ENCODE measurements at regions not wholly inside any gene's neighbourhood (a gene's known extent, or its start where the extent isn't known, plus 50 kb on each side); places are given as distances from the start of the nearest gene placed in this dataset.

DNA sequence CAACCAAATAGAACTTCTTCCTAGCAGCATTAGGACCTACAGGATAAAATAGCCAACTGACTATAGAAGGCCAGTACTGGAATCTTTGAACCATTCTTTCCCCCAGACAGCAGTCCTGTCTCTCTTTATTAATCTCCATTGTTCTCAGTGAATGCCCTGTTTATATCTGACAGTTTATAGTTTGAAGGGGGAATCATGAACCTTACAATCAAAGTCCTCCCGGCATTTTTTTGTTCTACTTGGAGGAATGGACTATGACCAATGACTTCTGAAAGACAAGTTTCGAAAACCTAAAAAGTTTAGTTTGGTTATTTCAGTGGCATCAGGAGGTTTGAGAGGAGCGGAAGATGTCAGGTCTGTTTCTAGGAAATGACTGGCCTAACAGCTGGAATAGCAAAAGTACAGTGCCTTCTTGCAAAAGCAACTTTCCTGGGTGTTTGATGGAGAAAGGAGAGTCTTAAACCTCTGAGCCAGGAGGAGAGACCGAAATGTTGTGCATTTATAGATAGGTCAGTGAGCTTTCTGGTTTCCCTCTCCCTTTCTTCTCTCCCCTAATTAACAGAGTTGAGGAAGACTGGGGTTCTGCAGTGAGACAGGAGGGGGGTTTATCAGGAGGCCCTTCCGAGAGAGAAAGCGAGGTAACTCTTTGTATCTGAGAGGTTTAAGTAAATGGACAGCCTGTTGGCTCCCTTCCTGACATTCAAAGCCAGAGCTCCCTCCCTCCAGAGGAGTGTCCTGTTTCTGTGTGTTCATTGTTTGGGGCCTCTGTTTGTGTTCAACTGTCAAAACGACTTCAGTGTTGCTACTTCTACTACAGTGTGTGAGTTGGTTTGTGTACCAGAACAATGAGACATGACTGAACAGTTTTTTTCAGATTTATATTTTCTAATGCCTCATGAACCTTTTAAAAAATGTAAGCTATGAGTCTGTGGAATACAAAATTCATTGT, 383.0 kb upstream of the RARB start:
- H3K27me3 Mint-ChIP-seq (ENCODE audit: low read depth in 3 of 3), result no peaks in the 10 kb centered on the region
- no peak overlapping the region for H2AFZ ChIP-seq (ENCODE audit: insufficient read depth, low read depth, low read length, poor library complexity, severe bottlenecking)
- TF ChIP-seq, protein P1, sequence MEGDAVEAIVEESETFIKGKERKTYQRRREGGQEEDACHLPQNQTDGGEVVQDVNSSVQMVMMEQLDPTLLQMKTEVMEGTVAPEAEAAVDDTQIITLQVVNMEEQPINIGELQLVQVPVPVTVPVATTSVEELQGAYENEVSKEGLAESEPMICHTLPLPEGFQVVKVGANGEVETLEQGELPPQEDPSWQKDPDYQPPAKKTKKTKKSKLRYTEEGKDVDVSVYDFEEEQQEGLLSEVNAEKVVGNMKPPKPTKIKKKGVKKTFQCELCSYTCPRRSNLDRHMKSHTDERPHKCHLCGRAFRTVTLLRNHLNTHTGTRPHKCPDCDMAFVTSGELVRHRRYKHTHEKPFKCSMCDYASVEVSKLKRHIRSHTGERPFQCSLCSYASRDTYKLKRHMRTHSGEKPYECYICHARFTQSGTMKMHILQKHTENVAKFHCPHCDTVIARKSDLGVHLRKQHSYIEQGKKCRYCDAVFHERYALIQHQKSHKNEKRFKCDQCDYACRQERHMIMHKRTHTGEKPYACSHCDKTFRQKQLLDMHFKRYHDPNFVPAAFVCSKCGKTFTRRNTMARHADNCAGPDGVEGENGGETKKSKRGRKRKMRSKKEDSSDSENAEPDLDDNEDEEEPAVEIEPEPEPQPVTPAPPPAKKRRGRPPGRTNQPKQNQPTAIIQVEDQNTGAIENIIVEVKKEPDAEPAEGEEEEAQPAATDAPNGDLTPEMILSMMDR (IDR thresholded peaks at IDR 0.05), result no peak
- H3K36me3 Mint-ChIP-seq, result no peaks in the 10 kb centered on the region
- no peak overlapping the region for H3K4me3 Mint-ChIP-seq
- H3K9me3 ChIP-seq (replicated peaks in 1 of 2; ENCODE audit: control insufficient read depth in 1 of 2, insufficient read depth in 1 of 2, low read length in 2 of 2), result no peaks in the 10 kb centered on the region
- no peaks in the 10 kb centered on the region for H3K4me1 Mint-ChIP-seq
- H3K9ac ChIP-seq (ENCODE audit: insufficient read depth, low read length, poor library complexity, severe bottlenecking), result no peak overlapping the region
- no peaks in the 10 kb centered on the region for H3K4me1 ChIP-seq (ENCODE audit: control insufficient read depth in 1 of 2, insufficient read depth in 2 of 2, low read length in 2 of 2)
- no peaks in the 10 kb centered on the region for H3K79me2 ChIP-seq (ENCODE audit: insufficient read depth, low read length)
- no peaks in the 10 kb centered on the region for H3K36me3 ChIP-seq (replicated peaks in 1 of 2; ENCODE audit: control insufficient read depth in 1 of 2, insufficient read depth in 2 of 2, low read length in 2 of 2)
- H3K4me3 ChIP-seq (replicated peaks in 1 of 3; ENCODE audit: low read depth in 2 of 3, low read length in 3 of 3), result no peak overlapping the region
- H3K27ac Mint-ChIP-seq, result no peak overlapping the region
- no peaks in the 10 kb centered on the region for H4K20me1 ChIP-seq (ENCODE audit: insufficient read depth, low read length)
- 95% methylated on average over 3 of the region's 7 CpGs for WGBS (ENCODE audit: insufficient coverage)
- no peak overlapping the region for H3K27ac ChIP-seq (ENCODE audit: low read depth in 1 of 2, low read length in 2 of 2)
- intact Hi-C loops (cut with micrococcal nuclease), result no loop called here
- no peaks in the 10 kb centered on the region for H3K27me3 ChIP-seq (ENCODE audit: control insufficient read depth in 2 of 2, insufficient read depth in 2 of 2, low read length in 2 of 2)
- H3K4me2 ChIP-seq (replicated peaks; ENCODE audit: extremely low read depth, low read length, poor library complexity, severe bottlenecking), result no peak overlapping the region
- DNase-seq, result no peak
- peaks cover 0 to 4% (median 0%) of the 10 kb centered on the region in 7 donors for H3K9me3 Mint-ChIP-seq

- Histone ChIP-seq H2AFZ (ENCODE audit: insufficient read depth, low read depth, low read length, poor library complexity, severe bottlenecking) (no peak overlapping the region), H4K20me1 (ENCODE audit: insufficient read depth, low read length) (no peaks in the 10 kb centered on the region), H3K9ac (ENCODE audit: insufficient read depth, low read length, poor library complexity, severe bottlenecking) (no peak overlapping the region), H3K27me3 (ENCODE audit: control insufficient read depth in 2 of 2, insufficient read depth in 2 of 2, low read length in 2 of 2) (no peaks in the 10 kb centered on the region), H3K27ac (ENCODE audit: low read depth in 1 of 2, low read length in 2 of 2) (no peak overlapping the region), H3K4me3 (replicated peaks in 1 of 3; ENCODE audit: low read depth in 2 of 3, low read length in 3 of 3) (no peak overlapping the region), H3K36me3 (replicated peaks in 1 of 2; ENCODE audit: control insufficient read depth in 1 of 2, insufficient read depth in 2 of 2, low read length in 2 of 2) (no peaks in the 10 kb centered on the region), H3K9me3 (replicated peaks in 1 of 2; ENCODE audit: control insufficient read depth in 1 of 2, insufficient read depth in 1 of 2, low read length in 2 of 2) (no peaks in the 10 kb centered on the region), H3K79me2 (ENCODE audit: insufficient read depth, low read length) (no peaks in the 10 kb centered on the region), H3K4me1 (ENCODE audit: control insufficient read depth in 1 of 2, insufficient read depth in 2 of 2, low read length in 2 of 2) (no peaks in the 10 kb centered on the region), H3K4me2 (replicated peaks; ENCODE audit: extremely low read depth, low read length, poor library complexity, severe bottlenecking) (no peak overlapping the region)
- no peak for DNase-seq
- Mint-ChIP-seq H3K36me3 (no peaks in the 10 kb centered on the region), H3K4me1 (no peaks in the 10 kb centered on the region), H3K27me3 (ENCODE audit: low read depth in 3 of 3) (no peaks in the 10 kb centered on the region), H3K4me3 (no peak overlapping the region), H3K9me3 (peaks cover 0 to 4% (median 2%) of the 10 kb centered on the region in 7 donors), H3K27ac (no peak overlapping the region)
- TF ChIP-seq, protein P1 (IDR thresholded peaks at IDR 0.05), result no peak
- WGBS (ENCODE audit: insufficient coverage), result 67% methylated on average over 1 of the region's 2 CpGs
- intact Hi-C loops (cut with micrococcal nuclease), result no loop called here
Measured at GRCh38 chr3:25046911-25047771, 380.9 kb upstream of the RARB start.

All from CD14-positive monocyte (primary cell).